Hippocampal formation (tissue), 2 donors: ENCODE measurements at regions not wholly inside any gene's neighbourhood (a gene's known extent, or its start where the extent isn't known, plus 50 kb on each side); places are given as distances from the start of the nearest gene placed in this dataset.

Experiments used
- DNase-seq, 2 donors: peaks; one replicate each; lab custom pipeline; 2025; lab: John Stamatoyannopoulos, UW

DNA sequence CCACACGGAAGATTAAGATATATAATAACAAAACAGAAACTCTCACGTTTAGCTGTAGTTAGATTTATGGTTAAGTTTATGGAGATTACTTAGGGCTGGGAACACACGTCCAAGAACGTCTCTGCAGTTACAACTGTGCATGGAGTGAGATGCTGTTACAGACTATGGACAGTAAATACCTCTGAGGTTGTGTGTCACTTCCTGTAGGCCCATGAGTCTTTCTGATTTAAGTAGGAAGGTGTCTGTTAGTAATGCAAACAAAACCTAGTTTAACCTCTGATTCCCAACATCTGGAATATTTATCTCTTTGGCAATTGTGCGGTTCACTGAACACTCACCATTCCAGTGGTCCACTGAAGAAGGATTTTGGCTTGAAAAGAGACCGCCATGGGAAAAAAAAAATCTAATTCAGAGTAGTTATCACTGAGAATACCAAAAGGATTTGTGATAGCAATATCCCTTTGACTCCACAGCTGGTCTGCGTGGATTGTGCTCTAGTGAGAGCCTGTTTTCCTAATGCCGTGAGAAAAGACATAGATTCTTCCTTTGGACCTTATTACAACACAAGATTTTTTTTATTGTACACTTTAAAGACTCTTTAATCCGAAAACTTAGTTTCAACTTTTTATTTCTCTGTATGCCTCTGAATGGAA is 478.2 kb upstream of the CITED2 start:
- no peak for DNase-seq

DNA sequence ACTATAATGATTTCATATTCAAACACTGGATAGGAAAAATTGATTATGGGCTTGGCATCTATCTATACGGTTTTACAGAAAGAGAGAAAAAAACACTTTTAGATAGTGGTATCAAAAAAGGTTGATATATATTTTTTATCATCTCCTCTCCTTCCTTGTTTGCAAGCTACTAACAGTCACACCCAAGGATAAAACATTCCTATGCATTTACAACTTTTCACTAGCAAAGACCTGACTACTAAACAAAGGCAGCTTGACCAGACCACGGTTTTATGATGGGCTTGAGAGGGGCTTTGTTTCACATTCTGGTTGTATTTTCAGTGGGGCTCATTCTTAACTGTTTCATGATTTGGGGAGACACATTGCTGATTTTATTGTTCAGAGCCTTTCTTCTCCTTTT is 477.6 kb upstream of the CITED2 start:
- no peak for DNase-seq

DNA sequence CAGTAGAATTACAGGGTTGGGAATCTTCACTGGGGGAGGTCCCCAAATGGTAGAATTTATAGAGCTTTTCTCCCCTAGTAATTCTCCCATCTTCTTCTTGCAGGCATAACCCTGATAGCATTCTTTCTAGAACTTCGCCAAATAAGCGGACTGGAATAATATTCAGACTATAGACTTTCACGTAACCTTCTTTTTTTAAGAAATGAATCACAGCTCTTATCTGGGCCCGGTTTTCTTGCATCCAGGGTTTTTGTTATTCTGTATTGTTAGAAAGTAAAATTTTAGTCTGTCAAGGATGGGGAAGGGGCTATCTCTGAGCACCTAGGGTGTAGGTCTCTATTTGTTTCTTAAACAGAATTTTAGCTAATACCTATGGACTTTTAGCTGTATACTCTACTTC is 476.8 kb upstream of the CITED2 start:
- no peak for DNase-seq

DNA sequence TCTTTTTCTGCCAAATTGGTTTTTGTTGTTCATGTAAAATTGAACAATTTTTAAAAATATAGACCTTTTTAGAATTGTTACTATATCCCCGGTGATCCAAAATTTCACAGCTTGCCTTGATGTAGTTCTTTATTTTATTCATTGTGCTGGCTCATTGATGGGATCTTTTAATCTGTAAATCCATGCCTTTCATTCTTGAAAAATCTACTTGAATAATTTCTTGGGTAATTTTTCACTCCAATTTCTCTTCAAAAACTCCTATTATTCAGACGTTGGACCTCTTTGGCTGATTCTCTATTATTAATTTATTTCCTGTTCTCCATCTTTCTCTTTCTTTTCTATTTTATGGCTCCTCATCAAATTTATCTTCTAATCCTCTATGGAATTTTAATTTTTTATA is 476.1 kb upstream of the CITED2 start:
- DNase-seq: no peak

DNA sequence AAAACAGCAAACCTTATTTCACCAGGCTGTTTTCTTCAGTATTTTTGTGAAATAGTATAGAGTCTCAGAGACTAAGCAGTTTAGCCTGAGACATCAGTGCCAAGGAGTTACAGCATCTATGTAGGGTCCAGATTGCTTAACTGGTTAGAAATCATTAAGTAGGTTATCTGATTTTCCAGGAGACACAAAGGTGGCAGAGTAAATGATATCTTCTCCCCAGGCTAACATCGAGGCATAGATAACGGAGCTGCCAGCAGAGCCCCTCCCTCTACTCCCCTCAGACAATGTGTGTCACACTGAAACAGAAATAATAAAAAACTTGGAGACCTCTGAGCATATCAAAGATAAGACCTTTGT is 473.0 kb upstream of the CITED2 start:
- DNase-seq: no peak

DNA sequence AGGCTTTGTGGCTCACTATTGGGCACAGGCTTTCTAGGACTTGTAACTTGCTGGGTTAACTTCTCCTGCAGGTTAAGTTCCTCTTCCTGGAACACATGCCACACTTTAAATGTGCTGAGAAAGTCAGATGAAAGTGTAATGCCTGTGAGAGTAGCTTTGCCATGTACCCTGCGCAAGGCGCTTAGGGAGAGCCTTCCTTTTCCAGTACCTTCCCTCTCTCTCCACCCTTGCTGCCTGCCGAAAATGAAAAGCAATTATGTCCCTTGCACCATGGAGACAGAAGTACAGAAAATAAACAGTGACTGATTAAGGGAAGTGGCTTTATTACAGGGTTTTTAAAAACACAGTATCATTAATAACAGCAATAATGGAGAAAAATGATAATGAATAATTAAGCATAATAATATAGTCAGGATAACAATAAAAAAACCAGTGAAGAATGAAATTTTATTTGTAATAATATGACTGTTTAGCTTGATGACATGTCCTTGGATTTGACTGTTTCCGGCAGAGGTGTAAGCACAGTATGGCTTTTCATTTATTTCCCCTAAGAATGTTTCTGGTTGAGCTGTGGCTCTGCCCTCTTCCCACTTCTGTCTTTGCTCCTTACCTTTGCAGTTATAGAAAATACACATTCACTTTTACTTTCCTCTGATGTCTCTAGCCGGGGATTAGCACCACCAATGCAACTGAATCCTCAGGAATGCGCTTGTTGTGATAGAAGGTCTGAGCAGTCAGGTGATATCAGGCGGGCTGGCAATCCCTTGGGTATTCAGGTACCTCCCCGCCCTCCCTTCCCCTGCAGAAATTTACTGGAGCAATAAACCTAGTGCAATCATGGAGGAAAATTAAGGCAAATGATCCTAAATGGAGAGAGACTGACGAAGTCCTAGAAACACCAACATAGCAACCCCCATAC is 472.3 kb upstream of the CITED2 start:
- DNase-seq: no peak

DNA sequence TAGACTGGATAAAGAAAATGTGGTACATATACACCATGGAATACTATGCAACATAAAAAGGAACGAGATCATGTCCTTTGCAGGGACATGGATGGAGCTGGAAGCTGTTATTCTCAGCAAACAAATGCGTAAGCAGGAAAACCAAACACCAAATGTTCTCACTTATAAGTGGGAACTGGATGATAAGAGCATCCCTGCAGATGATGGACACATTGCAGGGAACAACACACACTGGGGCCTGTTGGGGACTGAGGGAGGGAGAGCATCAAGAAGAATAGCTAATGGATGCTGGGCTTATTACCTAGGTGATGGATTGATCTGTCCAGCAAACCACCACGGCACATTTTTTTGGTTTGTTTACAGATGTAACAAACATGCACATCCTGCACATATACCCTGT is 470.5 kb upstream of the CITED2 start:
- DNase-seq: no peak

DNA sequence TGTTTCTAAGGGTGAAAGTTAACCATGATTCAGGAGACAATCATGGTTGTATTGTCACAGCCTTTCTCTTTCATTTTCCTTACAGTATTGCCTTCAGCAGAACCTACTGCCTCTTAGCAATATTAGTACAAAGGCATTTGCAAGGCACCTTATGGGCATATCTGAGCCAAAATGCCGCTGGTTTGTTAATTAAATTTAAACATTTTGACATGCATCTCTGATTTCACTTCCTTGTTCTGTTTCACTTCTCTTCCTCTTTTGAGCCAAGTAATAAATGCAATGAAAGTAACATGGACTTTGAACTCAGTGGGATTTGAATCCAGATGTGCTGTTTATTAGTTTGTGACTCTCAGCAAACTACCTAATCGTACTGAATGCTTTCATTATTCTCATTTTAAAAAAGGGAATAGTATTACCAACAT is 467.4 kb upstream of the CITED2 start:
- no peak for DNase-seq

DNA sequence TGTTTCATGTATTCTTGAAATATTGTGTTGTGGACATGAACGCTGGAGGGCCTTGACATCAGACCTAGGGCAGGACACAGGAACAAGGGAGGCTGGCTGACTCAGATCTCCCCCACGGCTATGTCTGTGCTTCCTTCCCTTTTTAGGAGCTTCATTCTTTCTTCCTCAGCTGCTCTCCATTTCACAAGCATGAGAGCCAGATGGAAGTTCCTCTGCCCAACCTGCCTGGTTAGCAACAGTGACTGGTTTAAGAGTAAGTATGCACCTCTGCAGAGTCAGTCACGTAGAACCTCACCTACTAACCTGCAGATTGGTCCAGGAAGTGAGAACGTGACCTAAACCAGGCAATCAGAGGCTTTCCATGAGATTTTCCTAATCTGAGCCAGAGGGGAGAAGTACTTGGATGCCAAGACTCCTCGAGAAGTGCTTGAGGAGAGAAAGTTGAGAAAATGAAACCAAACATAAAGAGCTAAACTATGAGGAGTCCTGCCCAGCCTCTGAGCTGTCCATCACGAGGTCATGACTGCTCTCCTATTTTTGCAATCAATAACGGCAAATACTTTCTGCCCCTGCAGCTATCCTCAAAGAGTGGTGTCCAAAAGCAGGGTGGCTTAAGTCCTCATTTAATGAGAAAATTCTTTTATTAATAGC is 465.2 kb upstream of the CITED2 start:
- peak in 1 of 2 donors; percentile 15 for DNase-seq

DNA sequence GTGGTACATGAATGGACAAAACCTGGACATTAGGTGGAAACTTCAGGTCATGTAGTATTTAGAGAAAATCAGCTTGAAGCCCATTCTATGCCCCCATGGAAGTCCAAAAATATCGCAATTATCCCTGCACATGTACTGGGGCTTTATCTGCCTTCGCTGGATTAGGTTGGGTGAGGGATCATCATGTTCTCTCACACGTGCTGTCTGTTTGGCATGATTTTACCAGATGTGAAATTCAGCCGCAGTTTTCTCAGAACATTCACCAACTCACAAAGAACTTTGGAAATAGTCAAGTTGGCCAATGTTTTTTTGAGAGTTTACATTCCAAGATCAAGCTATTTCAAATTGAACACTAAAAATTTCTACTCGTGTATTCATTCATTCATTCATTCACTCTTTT is 459.8 kb upstream of the CITED2 start:
- DNase-seq: no peak

DNA sequence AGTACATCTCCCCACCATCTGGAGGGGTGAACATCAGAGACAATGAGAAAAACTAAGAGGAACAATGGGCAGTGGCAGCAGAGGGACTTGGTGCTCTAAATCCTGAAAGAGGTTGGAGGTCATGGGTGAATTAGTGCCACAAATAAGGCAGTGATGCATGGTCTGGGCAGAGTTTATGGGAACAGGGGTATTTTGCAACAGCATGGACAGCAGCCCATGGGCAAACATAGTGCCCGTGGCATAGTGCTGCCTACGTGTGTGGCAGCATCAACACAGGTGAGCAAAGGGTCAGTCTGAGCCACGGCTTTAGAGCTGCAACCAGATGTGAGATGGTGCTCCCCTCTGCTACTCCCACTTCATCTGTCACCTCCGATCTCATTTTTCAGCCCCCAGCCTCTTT is 459.1 kb upstream of the CITED2 start:
- no peak for DNase-seq

DNA sequence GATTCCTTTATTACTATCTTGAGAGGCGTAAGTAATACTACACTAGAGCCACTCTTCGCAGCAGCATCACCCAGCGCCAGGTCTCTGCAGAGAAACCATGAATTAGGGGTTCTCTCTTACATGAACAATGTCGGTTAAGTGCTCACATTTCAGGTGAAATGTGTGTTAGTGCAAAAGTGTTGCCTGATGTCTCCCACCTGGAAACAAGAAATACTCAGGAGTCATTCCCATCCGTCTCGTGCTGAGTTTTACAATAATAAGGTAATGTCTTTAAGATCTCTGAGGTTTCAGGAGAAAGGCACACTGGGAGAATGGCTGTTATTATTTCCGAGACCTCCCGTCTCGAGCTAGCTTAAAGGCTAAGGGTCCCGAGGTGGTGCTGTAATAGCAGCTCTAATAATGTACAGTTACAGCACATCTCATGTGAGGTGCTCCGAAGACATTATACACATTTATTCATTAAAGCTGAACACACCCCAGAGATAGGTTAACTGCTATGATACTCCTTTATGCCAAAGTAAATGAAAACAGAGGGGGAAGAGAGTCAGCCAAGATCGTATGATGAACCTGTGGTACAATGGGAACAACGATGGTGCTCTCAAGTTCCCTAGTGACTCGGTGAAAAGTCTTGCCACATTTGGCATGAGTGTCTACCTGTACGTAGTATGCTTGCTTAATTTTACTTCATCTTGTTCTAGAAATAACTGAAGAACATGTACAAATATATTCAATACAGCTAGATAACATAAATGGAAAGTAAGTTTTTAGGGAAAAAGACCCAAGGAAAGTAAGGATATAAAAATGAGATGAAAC is 458.3 kb upstream of the CITED2 start:
- DNase-seq: no peak

DNA sequence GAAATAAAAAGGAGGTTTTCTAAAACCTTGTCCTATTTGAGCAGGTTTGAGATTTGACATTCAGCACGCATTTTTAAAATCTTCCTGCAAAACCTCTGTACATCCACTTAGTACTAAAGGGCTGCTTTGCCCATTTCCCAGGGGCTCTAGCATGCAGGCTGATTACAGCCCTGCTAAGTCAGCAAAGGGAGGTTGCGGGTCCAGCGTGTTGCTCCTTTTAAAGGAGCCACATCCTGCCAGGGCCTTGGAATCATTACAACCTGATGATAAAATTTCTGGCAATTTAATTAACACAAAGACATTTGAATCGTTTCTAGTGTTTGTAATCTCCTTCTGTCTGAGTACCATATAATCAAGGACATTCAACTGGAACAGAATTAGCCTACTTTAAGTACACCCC is 455.1 kb upstream of the CITED2 start:
- DNase-seq: no peak

DNA sequence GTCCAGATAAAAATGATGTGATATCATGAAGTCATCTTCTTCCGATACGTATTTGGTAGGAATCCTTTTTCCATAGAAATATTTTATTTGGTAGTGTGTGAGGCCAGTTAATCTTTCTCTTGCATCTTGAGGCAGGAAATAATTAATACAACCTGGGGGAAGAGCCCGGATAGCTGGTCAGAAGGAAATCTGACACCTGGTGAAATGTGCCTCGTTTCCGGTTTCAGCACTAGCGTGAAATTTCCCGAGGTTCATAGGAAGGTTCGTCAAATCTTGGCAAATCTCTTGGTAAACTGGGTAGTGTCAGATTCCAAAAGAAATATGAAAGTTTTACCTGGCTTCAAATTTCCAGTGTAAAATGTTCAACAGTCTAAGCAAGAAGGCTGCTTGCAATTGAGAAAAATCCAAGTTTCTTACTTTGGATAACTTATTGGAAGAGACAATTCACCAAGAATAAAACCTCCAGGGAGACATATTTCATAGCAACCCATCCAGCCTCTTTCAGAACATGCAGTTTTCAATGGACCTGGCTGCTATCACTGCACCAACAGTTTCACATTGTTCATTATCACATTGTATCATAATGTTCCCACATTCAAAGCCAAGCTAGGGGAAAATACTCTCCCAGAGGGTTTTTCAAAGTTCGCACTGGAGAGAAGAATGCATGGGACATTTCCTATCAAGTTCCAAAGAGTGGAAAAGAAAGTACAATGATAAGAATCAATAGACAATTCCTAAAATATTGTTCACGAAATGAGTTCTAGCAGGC is 454.5 kb upstream of the CITED2 start:
- DNase-seq: no peak

DNA sequence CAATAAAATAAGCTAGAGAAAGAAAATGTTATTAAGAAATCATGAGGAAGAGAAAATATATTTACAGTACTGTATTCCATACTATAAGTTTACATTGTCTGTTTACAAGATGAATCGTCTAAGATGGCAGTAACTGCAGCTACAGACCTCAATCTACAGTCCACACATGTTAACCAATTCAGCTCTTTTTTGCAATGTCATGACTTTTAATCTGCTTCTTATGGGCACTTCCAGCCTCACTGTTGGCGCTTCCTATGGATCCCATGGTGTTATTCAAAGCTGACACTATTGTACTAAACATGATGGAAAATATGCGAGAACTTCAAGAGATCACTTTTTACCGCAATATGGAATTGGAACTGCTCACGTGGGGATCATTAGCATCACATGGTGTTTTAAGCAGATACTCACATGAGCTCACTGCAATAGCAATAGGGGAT is 451.5 kb upstream of the CITED2 start:
- no peak for DNase-seq

DNA sequence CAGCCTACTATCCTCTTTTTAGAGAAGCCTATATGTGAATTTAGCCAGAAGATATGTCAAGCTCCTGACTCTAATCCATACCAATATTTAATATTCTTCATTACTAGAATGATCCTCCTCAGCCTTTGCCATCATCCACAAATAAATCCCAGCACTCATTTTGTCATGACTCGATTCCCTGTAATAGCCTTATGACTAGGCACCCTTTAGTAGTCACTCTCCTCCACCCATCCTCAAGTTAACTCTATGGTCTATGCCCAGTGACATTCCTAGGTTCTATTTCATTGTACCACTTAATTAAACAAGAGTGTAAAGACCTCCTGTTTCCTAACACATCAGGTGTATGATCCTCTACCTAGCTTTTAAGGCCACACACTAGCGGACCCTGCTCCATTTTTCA is 450.4 kb upstream of the CITED2 start:
- DNase-seq: no peak

DNA sequence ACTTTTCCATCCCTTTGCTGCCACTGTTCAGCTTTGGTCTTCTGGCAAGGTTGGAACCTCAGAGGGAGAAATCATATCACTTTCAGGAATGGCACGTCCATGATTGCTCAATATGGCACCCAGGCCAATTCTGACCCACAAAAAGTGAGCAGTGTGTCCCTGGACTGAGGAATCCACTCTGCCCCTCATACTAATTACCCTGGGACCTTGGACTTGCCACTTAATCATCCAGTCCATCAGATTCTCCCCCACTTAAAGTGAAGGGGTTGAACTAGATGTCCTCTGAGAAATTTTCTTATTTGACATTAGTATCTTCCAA is 449.3 kb upstream of the CITED2 start:
- DNase-seq: no peak

DNA sequence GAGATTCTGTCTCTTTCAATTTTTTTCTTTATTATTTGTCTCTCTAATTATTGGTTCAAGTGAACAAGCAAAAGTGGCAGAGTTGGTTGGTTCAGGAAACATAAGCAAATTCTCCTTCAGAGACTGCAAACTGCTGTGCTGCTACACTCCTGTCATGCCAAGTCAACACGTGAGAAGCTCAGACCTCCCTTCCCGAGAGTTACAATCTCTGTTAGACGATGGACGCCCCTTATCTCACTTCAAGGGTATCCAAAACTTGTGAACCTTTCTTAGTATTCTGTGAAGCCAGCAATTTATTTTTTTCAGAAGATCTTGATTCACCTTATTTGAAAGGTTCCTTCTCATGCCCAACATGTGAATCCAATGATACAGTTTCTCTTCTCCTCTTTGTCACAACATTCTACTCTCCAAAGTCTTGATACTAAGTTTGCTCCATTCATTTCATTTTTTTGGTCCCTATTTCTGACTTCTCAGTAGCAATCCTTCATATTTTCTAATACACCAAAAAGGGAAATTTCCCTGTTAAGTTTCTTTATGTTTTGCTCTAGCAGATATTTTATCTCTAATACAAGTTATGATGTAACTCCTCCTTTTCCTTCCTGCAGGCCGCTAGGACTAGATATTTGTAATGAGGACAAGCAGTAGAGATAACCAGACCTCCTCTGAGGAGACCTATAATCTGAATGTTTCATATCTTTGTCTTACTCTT is 448.8 kb upstream of the CITED2 start:
- no peak for DNase-seq

DNA sequence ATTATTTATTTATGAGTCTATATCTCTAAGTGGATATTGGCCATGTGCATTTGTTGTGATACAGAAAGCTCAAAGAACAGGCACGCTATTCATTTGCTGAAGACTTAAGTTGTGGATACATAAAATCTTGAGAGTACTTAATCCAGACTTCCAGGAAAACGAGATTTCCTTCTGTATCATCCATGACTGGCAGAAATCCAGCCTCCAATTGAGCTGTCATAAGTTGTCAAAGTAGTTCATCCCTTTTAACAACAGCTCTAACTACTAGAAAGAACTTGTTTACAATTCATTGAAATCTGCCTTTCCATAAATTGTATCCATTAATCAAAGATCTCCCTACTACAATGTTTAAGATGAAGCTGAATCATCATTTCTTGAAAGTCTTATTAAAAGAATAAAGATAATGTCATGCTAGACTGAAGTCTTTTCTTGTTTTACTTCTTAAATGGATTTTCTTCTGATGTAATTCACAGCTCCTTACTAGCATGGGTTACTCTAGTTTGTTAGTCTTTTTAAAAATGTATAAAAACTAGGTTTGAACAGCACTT is 447.3 kb upstream of the CITED2 start:
- DNase-seq: no peak

DNA sequence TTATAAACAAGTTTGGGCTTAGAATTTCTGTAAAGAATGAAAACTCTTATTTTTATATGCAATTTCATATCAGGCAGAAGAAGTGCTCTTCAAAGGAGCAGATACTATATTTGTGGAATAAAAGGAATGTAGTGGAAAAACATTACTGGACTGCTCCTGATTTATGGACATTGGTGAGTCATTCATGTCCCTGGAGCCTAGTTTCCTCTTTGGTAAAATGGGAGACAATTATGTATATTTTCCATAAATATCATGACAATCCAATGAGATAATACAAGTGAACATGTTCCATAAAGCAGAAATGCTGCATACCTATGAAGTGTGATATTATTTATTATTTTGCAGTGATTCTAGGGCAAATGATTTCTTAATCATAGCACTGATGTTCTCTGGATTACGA is 445.8 kb upstream of the CITED2 start:
- DNase-seq: no peak

DNA sequence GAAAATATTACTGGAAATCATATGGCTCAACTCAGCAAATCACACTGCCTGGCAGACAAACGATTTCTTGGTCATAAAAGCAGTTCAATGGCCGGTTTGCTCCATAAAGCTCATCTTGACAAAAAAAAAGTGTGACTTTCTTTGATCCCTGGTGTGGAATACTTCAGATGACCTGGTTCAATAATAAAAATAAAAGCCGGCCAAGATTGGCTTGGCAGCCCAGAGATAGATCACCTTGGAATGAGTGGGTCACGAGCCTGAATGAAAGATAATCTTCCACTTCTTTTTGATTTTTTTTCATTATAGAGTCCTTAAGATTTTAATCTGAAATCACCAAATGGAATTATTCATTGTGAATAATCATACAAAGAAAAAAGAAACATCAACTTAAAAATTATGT is 445.3 kb upstream of the CITED2 start:
- DNase-seq: no peak
